Endothelial cell of umbilical vein (primary cell): ENCODE measurements at regions not wholly inside any gene's neighbourhood (a gene's known extent, or its start where the extent isn't known, plus 50 kb on each side); places are given as distances from the start of the nearest gene placed in this dataset.

Source experiments
- EZH2 ChIP-seq: IDR thresholded peaks from 2 replicates; pipeline ENCODE4 v1.6.1; 2012; ENCODE audit warnings: borderline replicate concordance, low read depth, mild to moderate bottlenecking, moderate library complexity, low read length, inconsistent platforms; ENCODE audit not compliant: severe bottlenecking
- FOS ChIP-seq: IDR thresholded peaks from 2 replicates; pipeline ENCODE4 v1.6.1; 2011; ENCODE audit warnings: mild to moderate bottlenecking, low read length, moderate library complexity, borderline replicate concordance; ENCODE audit not compliant: insufficient read depth
- GATA2 ChIP-seq: IDR thresholded peaks from 2 replicates; pipeline ENCODE4 v1.7.0; 2011; ENCODE audit warnings: low read depth, mild to moderate bottlenecking, moderate library complexity, mixed read lengths, low read length; ENCODE audit not compliant: insufficient read length, insufficient read depth
- JUN ChIP-seq: IDR thresholded peaks from 2 replicates; pipeline ENCODE4 v1.6.1; 2011; ENCODE audit warnings: borderline replicate concordance, low read depth; ENCODE audit not compliant: insufficient read length, insufficient read depth
- MYC ChIP-seq: IDR thresholded peaks from one replicate; pipeline ENCODE4 v1.6.1; 2011; ENCODE audit warnings: mild to moderate bottlenecking, low read depth, low read length
- POLR2A ChIP-seq: IDR thresholded peaks from 2 replicates; pipeline ENCODE4 v1.6.1; 2012; ENCODE audit warnings: low read depth, mild to moderate bottlenecking, control low read depth, low read length
- POLR2AphosphoS5 ChIP-seq: IDR thresholded peaks from 2 replicates; pipeline ENCODE4 v1.6.1; 2012; ENCODE audit warnings: low read depth, mild to moderate bottlenecking, control low read depth, low read length, moderate library complexity; ENCODE audit not compliant: insufficient read depth
- TF ChIP-seq, protein P1 (sequence below): IDR thresholded peaks from 2 replicates; pipeline ENCODE4 v1.6.1; 2011; ENCODE audit not compliant: insufficient read depth, insufficient read length
- TF ChIP-seq, protein P2 (sequence below), 2 donors: IDR thresholded peaks; 1 replicate in 1 of 2; 2 replicates in 1 of 2; pipeline ENCODE4 v1.5.1; 2011; ENCODE audit warnings: low read length in 2 of 2, mild to moderate bottlenecking in 2 of 2, moderate library complexity in 2 of 2, control low read depth in 1 of 2, inconsistent platforms in 1 of 2, low read depth in 1 of 2; ENCODE audit not compliant: insufficient read depth in 1 of 2; ENCODE audit errors: extremely low read depth in 1 of 2

DNA sequence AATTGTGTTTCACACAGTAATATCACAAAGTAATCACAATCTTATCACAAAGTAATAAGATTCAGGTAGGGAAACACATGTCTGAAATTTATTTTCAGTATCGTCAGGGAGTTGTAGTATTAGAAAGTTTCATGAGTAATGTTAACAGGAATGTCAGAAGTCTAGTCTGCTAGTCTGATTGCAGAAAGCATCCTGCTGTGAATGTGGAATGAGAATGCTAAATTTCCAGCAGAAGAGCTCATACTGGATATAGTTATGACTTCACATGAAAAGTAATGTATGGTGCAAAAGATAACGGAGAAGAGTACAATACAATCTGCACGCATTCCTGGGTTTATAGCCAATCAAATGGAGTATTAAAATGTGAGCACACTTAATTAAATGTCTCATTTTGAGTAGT is 494.7 kb upstream of the SETBP1 start:
- no peak for TF ChIP-seq POLR2A
- TF ChIP-seq POLR2AphosphoS5, result no peak
- TF ChIP-seq, protein P1, sequence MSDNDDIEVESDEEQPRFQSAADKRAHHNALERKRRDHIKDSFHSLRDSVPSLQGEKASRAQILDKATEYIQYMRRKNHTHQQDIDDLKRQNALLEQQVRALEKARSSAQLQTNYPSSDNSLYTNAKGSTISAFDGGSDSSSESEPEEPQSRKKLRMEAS, result no peak
- TF ChIP-seq, protein P2, sequence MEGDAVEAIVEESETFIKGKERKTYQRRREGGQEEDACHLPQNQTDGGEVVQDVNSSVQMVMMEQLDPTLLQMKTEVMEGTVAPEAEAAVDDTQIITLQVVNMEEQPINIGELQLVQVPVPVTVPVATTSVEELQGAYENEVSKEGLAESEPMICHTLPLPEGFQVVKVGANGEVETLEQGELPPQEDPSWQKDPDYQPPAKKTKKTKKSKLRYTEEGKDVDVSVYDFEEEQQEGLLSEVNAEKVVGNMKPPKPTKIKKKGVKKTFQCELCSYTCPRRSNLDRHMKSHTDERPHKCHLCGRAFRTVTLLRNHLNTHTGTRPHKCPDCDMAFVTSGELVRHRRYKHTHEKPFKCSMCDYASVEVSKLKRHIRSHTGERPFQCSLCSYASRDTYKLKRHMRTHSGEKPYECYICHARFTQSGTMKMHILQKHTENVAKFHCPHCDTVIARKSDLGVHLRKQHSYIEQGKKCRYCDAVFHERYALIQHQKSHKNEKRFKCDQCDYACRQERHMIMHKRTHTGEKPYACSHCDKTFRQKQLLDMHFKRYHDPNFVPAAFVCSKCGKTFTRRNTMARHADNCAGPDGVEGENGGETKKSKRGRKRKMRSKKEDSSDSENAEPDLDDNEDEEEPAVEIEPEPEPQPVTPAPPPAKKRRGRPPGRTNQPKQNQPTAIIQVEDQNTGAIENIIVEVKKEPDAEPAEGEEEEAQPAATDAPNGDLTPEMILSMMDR (IDR thresholded peaks at IDR 0.05; ENCODE audit: extremely low read depth in 1 of 2, insufficient read depth in 1 of 2, low read depth in 1 of 2, low read length in 2 of 2), result no peak
- no peak for TF ChIP-seq EZH2
- TF ChIP-seq FOS, result no peak
- TF ChIP-seq JUN, result no peak
- TF ChIP-seq MYC, result no peak
- no peak for TF ChIP-seq GATA2
